H1 (cell line): ENCODE measurements at regions not wholly inside any gene's neighbourhood (a gene's known extent, or its start where the extent isn't known, plus 50 kb on each side); places are given as distances from the start of the nearest gene placed in this dataset.

Source experiments
- CTCF ChIA-PET: fragments of 300-600 bp; sonication (Branson Sonifier 250); formaldehyde crosslinking; loops from one replicate; lab custom pipeline; 2021; ENCODE audit not compliant: partially characterized antibody; lab: Charles Lee
- POLR2A ChIA-PET: fragments of 300-600 bp; sonication (Branson Sonifier 250); formaldehyde crosslinking; loops from one replicate; lab custom pipeline; 2021; ENCODE audit warnings: inconsistent platforms; ENCODE audit not compliant: partially characterized antibody; lab: Charles Lee
- DNase-seq, 2 experiments: peaks; one replicate each; pipeline versions ENCODE4 v3.0.0 to v3.0.0-alpha.2; 2010 to 2022; ENCODE audit warnings: low spot score in 2 of 2, low read depth in 1 of 2, mixed read lengths in 1 of 2
- FAIRE-seq: peaks from 2 replicates; lab custom pipeline; 2011; peaks lifted over from hg19 to GRCh38; lab: Jason Lieb, UNC
- H2AFZ ChIP-seq: 2 replicates; pipeline ENCODE4 v1.8.1; 2012; ENCODE audit warnings: low read length, inconsistent platforms
- H2AK5ac ChIP-seq: 2 replicates; pipeline ENCODE4 v1.6.1; 2013; ENCODE audit warnings: low read depth, low read length
- H2BK120ac ChIP-seq: replicated peaks from 2 replicates; pipeline ENCODE3; 2013; ENCODE audit warnings: low read depth, low read length, inconsistent platforms
- H2BK12ac ChIP-seq: 2 replicates; pipeline ENCODE4 v1.6.1; 2013; ENCODE audit warnings: low read depth, low read length
- H2BK15ac ChIP-seq: 2 replicates; pipeline ENCODE4 v1.6.1; 2013; ENCODE audit warnings: low read length
- H2BK20ac ChIP-seq: 2 replicates; pipeline ENCODE4 v1.6.1; 2013; ENCODE audit warnings: low read length
- H2BK5ac ChIP-seq: 2 replicates; pipeline ENCODE4 v1.6.1; 2013; ENCODE audit warnings: low read depth, low read length
- H3K14ac ChIP-seq: 2 replicates; pipeline ENCODE4 v1.6.1; 2013; ENCODE audit warnings: inconsistent platforms; ENCODE audit not compliant: insufficient read length
- H3K18ac ChIP-seq: 2 replicates; pipeline ENCODE4 v1.6.1; 2013; ENCODE audit warnings: low read length; ENCODE audit errors: extremely low read depth
- H3K23ac ChIP-seq: 2 replicates; pipeline ENCODE4 v1.6.1; 2013; ENCODE audit warnings: inconsistent platforms; ENCODE audit not compliant: insufficient read length
- H3K23me2 ChIP-seq: 2 replicates; pipeline ENCODE4 v1.6.1; 2013; ENCODE audit warnings: low read depth, low read length
- H3K27ac ChIP-seq: 2 replicates; pipeline ENCODE4 v1.6.1; 2011; ENCODE audit warnings: low read depth, low read length, inconsistent platforms
- H3K27me3 ChIP-seq, 4 experiments: replicated peaks in 1 of 4; 1 replicate in 1 of 4; 2 replicates in 3 of 4; pipeline versions ENCODE4 v1.6.1 to v1.8.1; 2011 to 2013; ENCODE audit warnings: low read length in 3 of 4, mild to moderate bottlenecking in 3 of 4, inconsistent platforms in 2 of 4, mixed read lengths in 2 of 4, moderate library complexity in 1 of 4; ENCODE audit not compliant: control insufficient read depth in 3 of 4, insufficient read depth in 3 of 4; ENCODE audit errors: extremely low read depth in 1 of 4
- H3K36me3 ChIP-seq, 4 experiments: 2 replicates each; pipeline versions ENCODE4 v1.6.1 to v1.8.1; 2011 to 2013; ENCODE audit warnings: mild to moderate bottlenecking in 4 of 4, low read length in 3 of 4, moderate library complexity in 2 of 4, control low read depth in 1 of 4, inconsistent platforms in 1 of 4; ENCODE audit not compliant: insufficient read depth in 4 of 4, control insufficient read depth in 2 of 4
- H3K4ac ChIP-seq: replicated peaks from 2 replicates; pipeline ENCODE3; 2013; ENCODE audit warnings: low read length, low read depth, mixed read lengths, inconsistent platforms; ENCODE audit not compliant: insufficient read length
- H3K4me1 ChIP-seq, 4 experiments: replicated peaks in 1 of 4; 1 replicate in 1 of 4; 2 replicates in 3 of 4; pipeline versions ENCODE4 v1.6.1 to v1.8.1; 2011 to 2013; ENCODE audit warnings: low read length in 3 of 4, inconsistent platforms in 2 of 4, mixed read lengths in 1 of 4; ENCODE audit not compliant: insufficient read depth in 4 of 4, control insufficient read depth in 3 of 4
- H3K4me2 ChIP-seq, 2 experiments: 2 replicates each; pipeline versions ENCODE4 v1.6.1 to v1.8.1; 2011 to 2013; ENCODE audit warnings: low read depth in 2 of 2, low read length in 2 of 2, control low read depth in 1 of 2, inconsistent platforms in 1 of 2, mild to moderate bottlenecking in 1 of 2; ENCODE audit not compliant: insufficient read depth in 1 of 2
- H3K4me3 ChIP-seq, 4 experiments: fragments of 200-600, 300-600 bp in 1 of 4; sonication (generic), shearing (Covaris generic), sonication (Bioruptor Twin) in 1 of 4; 2 replicates each; pipeline versions ENCODE4 v1.5.1 to v1.8.1; 2011 to 2016; ENCODE audit warnings: low read length in 4 of 4, low read depth in 3 of 4, control low read depth in 2 of 4, inconsistent platforms in 2 of 4, mild to moderate bottlenecking in 2 of 4, mixed read lengths in 1 of 4, moderate library complexity in 1 of 4; ENCODE audit not compliant: insufficient read depth in 2 of 4; ENCODE audit errors: extremely low read depth in 1 of 4
- H3K56ac ChIP-seq: replicated peaks from 2 replicates; pipeline ENCODE3; 2013; ENCODE audit warnings: low read depth, mild to moderate bottlenecking, mixed read lengths, low read length, inconsistent platforms; ENCODE audit not compliant: insufficient read length
- H3K79me1 ChIP-seq: 2 replicates; pipeline ENCODE4 v1.6.1; 2013; ENCODE audit warnings: low read depth, low read length, control low read depth
- H3K79me2 ChIP-seq, 2 experiments: 2 replicates each; pipeline versions ENCODE4 v1.6.1 to v1.8.1; 2012 to 2013; ENCODE audit warnings: low read length in 2 of 2, mild to moderate bottlenecking in 2 of 2, inconsistent platforms in 1 of 2; ENCODE audit not compliant: insufficient read depth in 2 of 2, control insufficient read depth in 1 of 2
- H3K9ac ChIP-seq, 4 experiments: replicated peaks in 1 of 4; 1 replicate in 1 of 4; 2 replicates in 3 of 4; pipeline versions ENCODE4 v1.6.1 to v1.8.1; 2011 to 2013; ENCODE audit warnings: low read depth in 3 of 4, low read length in 3 of 4, control low read depth in 2 of 4, mild to moderate bottlenecking in 2 of 4, moderate library complexity in 2 of 4, inconsistent platforms in 1 of 4; ENCODE audit errors: extremely low read depth in 1 of 4
- H3K9me3 ChIP-seq, 2 experiments: 2 replicates each; pipeline versions ENCODE4 v1.6.1 to v1.8.1; 2012 to 2013; ENCODE audit warnings: mild to moderate bottlenecking in 2 of 2, moderate library complexity in 2 of 2, control low read depth in 1 of 2, inconsistent platforms in 1 of 2, low read depth in 1 of 2, low read length in 1 of 2, mixed read lengths in 1 of 2; ENCODE audit not compliant: insufficient read depth in 2 of 2
- H4K20me1 ChIP-seq, 2 experiments: replicated peaks in 1 of 2; 2 replicates each; pipeline versions ENCODE3 to v1.8.1; 2011 to 2013; ENCODE audit warnings: inconsistent platforms in 2 of 2, low read length in 2 of 2, mild to moderate bottlenecking in 1 of 2; ENCODE audit not compliant: insufficient read depth in 2 of 2, control insufficient read depth in 1 of 2
- H4K5ac ChIP-seq: 2 replicates; pipeline ENCODE4 v1.6.1; 2013; ENCODE audit warnings: low read length, low read depth, mixed read lengths, inconsistent platforms; ENCODE audit not compliant: insufficient read length
- H4K8ac ChIP-seq: 2 replicates; pipeline ENCODE4 v1.8.0; 2013; ENCODE audit warnings: mild to moderate bottlenecking, moderate library complexity, low read length, inconsistent platforms; ENCODE audit not compliant: insufficient read depth; ENCODE audit errors: extremely low read depth
- H4K91ac ChIP-seq: replicated peaks from 2 replicates; pipeline ENCODE3; 2013; ENCODE audit warnings: low read length, mixed read lengths, inconsistent platforms; ENCODE audit not compliant: insufficient read length
- EZH2 ChIP-seq: fragments of 200-600 bp; sonication (generic); IDR thresholded peaks from 2 replicates; pipeline ENCODE4 v1.7.1; 2012; ENCODE audit warnings: low read depth, mild to moderate bottlenecking, moderate library complexity, low read length, inconsistent platforms; ENCODE audit not compliant: severe bottlenecking
- GTF2F1 ChIP-seq: IDR thresholded peaks from 2 replicates; pipeline ENCODE4 v1.6.1; 2012; ENCODE audit warnings: low read depth, low read length, improper control_type of control experiment, borderline replicate concordance
- HDAC6 ChIP-seq: IDR thresholded peaks from one replicate; pipeline ENCODE4 v1.7.1; 2012; ENCODE audit warnings: low read depth, mild to moderate bottlenecking, inconsistent platforms, low read length, moderate library complexity
- MAFK ChIP-seq: IDR thresholded peaks from 2 replicates; pipeline ENCODE4 v1.6.1; 2012; ENCODE audit warnings: low read depth, mild to moderate bottlenecking, improper control_type of control experiment, low read length
- RNF2 ChIP-seq: fragments of 200-900, 300-1000 bp; sonication (generic); IDR thresholded peaks from 2 replicates; pipeline ENCODE4 v1.7.1; 2016; ENCODE audit warnings: borderline replicate concordance, low read depth, mild to moderate bottlenecking, antibody characterized with exemption, low read length; ENCODE audit not compliant: poor library complexity, severe bottlenecking; ENCODE audit errors: missing control alignments
- SAP30 ChIP-seq: fragments of 300-600 bp; sonication (generic); IDR thresholded peaks from 2 replicates; pipeline ENCODE4 v1.7.1; 2012; ENCODE audit warnings: low read length, moderate library complexity, mild to moderate bottlenecking, inconsistent platforms; ENCODE audit not compliant: insufficient read depth, insufficient replicate concordance
- SIN3A ChIP-seq, 2 experiments: IDR thresholded peaks in 1 of 2; conservative IDR thresholded peaks in 1 of 2; 2 replicates each; pipeline ENCODE4 v1.6.1; 2011 to 2012; ENCODE audit warnings: low read length in 2 of 2, improper control_type of control experiment in 1 of 2, low read depth in 1 of 2, mild to moderate bottlenecking in 1 of 2
- SP4 ChIP-seq: IDR thresholded peaks from 2 replicates; pipeline ENCODE4 v1.6.1; 2012; ENCODE audit warnings: low read length, inconsistent platforms
- TAF7 ChIP-seq: optimal IDR thresholded peaks from 2 replicates; pipeline ENCODE3; 2011; ENCODE audit warnings: low read depth, mild to moderate bottlenecking, inconsistent platforms, low read length, moderate library complexity, borderline replicate concordance
- YY1 ChIP-seq: IDR thresholded peaks from 2 replicates; pipeline ENCODE4 v1.6.1; 2011; ENCODE audit warnings: low read depth, mild to moderate bottlenecking, low read length
- WGBS, 2 experiments: shearing (Covaris generic) in 1 of 2; methylation state at CpG; one replicate each; pipeline versions ENCODE4 v1.1.6 to v1.1.7; 2013 to 2015; ENCODE audit warnings: low lambda C conversion rate in 2 of 2, mixed read lengths in 2 of 2, inconsistent platforms in 1 of 2, low coverage in 1 of 2, missing lambda C conversion rate in 1 of 2; ENCODE audit not compliant: insufficient replicate concordance in 2 of 2, insufficient coverage in 1 of 2, insufficient read length in 1 of 2; ENCODE audit errors: extremely low coverage in 1 of 2, missing lambda C conversion rate in 1 of 2; 5-methylcytosine and 5-hydroxymethylcytosine counted together
- TF ChIP-seq, protein P1 (sequence below), 3 experiments: IDR thresholded peaks; 1 replicate in 2 of 3; 2 replicates in 1 of 3; pipeline versions ENCODE4 v1.5.1 to v1.6.1; 2011; ENCODE audit warnings: low read length in 3 of 3, mild to moderate bottlenecking in 3 of 3, inconsistent platforms in 2 of 3, low read depth in 1 of 3, moderate library complexity in 1 of 3; ENCODE audit not compliant: insufficient read depth in 1 of 3; ENCODE audit errors: control extremely low read depth in 1 of 3

DNA sequence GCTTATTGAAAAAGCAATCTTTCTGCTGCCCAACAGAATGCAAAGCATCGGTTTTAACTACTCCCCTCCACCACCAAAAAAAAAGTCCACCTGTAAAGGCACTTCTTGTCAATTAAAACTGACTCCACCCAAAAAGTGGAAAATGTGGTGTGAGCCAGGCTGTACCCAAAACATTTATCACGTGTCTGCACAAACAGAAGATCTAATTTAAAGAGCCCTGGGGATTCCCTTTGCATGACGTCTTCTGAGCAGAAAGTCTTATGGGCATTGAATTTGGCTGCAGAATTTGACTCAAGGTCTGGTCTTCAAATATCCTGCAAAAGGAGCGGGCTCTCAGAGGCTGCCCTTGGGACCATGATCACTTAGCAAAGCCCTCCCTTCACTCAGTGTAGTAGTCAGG, 358.3 kb upstream of the KLHL29 start:
- ChIA-PET POLR2A (no interaction called here), CTCF (interaction anchor here (0.6 kb wide), 1 partner anchor 13 kb away, joined by 3 read pairs; no protein-coding TSS in a partner anchor)
- 96% methylated on average over 4 of the region's 4 CpGs; no CpG with 5 or more reads in 1 of the 2 experiments for WGBS, 2 experiments
- Histone ChIP-seq H3K23me2 (peaks cover 2% of the 10 kb centered on the region; the same call in 1 of the 2 replicates), H2BK15ac (no peak overlapping the region), H4K20me1 (no peaks in the 10 kb centered on the region), H3K36me3 (no peaks in the 10 kb centered on the region), H2BK120ac (no peak overlapping the region), H2AK5ac (no peak overlapping the region), H3K79me2 (no peaks in the 10 kb centered on the region), H3K4me3 (no peak overlapping the region), H4K8ac (no peak overlapping the region), H4K91ac (no peak overlapping the region), H3K79me1 (no peaks in the 10 kb centered on the region), H3K27ac (no peak overlapping the region), H3K4me1 (no peaks in the 10 kb centered on the region), H2BK12ac (no peak overlapping the region), H3K27me3 (no peaks in the 10 kb centered on the region), H4K5ac (no peak overlapping the region), H3K18ac (no peak overlapping the region), H3K14ac (no peak overlapping the region), H3K56ac (no peak overlapping the region), H3K23ac (no peak overlapping the region), H2BK20ac (no peak overlapping the region), H2BK5ac (no peak overlapping the region), H2AFZ (no peak overlapping the region), H3K9ac (no peak overlapping the region)
- no peak for FAIRE-seq
- no peak for DNase-seq
- TF ChIP-seq TAF7 (no peak), SIN3A (conservative IDR thresholded peaks at IDR 0.05 in 1 of 2, IDR thresholded peaks at IDR 0.05 in 1 of 2; ENCODE audit: low read depth in 1 of 2, low read length in 2 of 2) (no peak), RNF2 (no peak), HDAC6 (no peak), EZH2 (no peak), MAFK (no peak), SAP30 (no peak), GTF2F1 (no peak), YY1 (no peak), SP4 (no peak)
- TF ChIP-seq, protein P1, sequence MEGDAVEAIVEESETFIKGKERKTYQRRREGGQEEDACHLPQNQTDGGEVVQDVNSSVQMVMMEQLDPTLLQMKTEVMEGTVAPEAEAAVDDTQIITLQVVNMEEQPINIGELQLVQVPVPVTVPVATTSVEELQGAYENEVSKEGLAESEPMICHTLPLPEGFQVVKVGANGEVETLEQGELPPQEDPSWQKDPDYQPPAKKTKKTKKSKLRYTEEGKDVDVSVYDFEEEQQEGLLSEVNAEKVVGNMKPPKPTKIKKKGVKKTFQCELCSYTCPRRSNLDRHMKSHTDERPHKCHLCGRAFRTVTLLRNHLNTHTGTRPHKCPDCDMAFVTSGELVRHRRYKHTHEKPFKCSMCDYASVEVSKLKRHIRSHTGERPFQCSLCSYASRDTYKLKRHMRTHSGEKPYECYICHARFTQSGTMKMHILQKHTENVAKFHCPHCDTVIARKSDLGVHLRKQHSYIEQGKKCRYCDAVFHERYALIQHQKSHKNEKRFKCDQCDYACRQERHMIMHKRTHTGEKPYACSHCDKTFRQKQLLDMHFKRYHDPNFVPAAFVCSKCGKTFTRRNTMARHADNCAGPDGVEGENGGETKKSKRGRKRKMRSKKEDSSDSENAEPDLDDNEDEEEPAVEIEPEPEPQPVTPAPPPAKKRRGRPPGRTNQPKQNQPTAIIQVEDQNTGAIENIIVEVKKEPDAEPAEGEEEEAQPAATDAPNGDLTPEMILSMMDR (IDR thresholded peaks at IDR 0.05; ENCODE audit: control extremely low read depth in 1 of 3, insufficient read depth in 1 of 3, low read depth in 1 of 3, low read length in 3 of 3), result no peak
- TF ChIP-seq, all 59 proteins: peak for 0
- Histone ChIP-seq H3K4ac (no peak overlapping the region), H3K9me3 (no peaks in the 10 kb centered on the region), H3K4me2 (no peak overlapping the region)
